ENCODE measurements at regions not wholly inside any gene's neighbourhood (a gene's known extent, or its start where the extent isn't known, plus 50 kb on each side); places are given as distances from the start of the nearest gene placed in this dataset.

DNA sequence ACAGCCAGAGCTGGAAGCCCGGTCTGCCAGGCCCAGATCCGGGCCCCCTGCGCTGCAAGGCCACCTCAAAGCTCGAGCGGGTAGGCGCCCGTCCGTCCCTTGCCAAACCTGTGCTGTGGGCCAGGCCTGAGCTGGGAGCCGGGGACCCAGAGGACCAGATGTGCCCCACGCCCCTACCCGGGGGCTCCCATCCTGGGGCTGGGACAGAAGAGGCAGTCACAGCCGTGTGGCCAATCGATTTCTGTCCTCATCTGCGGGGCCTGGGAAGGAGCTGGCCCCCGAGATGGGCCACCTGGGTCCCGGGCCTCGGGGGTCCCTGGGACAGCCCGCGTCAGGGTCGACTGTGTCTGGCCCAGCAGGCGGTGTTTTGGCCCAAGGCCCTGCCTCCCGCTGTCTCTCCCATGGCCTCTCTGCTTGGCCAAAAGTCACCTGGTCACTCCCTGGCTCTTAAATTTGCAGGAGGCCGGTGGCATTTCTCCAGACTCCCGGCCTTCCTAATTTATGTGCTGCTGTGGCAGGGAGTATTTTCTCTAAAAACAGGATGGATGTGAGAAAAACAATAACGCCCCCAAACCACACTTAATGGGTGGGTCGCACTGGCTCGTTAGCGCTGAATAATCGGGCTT, 63.8 kb downstream of the UNCX start:
- H3K4me3 ChIP-seq (ENCODE audit: low read length), result no peak overlapping the region
- TF ChIP-seq, protein P1, sequence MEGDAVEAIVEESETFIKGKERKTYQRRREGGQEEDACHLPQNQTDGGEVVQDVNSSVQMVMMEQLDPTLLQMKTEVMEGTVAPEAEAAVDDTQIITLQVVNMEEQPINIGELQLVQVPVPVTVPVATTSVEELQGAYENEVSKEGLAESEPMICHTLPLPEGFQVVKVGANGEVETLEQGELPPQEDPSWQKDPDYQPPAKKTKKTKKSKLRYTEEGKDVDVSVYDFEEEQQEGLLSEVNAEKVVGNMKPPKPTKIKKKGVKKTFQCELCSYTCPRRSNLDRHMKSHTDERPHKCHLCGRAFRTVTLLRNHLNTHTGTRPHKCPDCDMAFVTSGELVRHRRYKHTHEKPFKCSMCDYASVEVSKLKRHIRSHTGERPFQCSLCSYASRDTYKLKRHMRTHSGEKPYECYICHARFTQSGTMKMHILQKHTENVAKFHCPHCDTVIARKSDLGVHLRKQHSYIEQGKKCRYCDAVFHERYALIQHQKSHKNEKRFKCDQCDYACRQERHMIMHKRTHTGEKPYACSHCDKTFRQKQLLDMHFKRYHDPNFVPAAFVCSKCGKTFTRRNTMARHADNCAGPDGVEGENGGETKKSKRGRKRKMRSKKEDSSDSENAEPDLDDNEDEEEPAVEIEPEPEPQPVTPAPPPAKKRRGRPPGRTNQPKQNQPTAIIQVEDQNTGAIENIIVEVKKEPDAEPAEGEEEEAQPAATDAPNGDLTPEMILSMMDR (conservative IDR thresholded peaks at IDR 0.05; ENCODE audit: low read depth, low read length), result no peak
- no peak for DNase-seq (ENCODE audit: low read depth)

DNA sequence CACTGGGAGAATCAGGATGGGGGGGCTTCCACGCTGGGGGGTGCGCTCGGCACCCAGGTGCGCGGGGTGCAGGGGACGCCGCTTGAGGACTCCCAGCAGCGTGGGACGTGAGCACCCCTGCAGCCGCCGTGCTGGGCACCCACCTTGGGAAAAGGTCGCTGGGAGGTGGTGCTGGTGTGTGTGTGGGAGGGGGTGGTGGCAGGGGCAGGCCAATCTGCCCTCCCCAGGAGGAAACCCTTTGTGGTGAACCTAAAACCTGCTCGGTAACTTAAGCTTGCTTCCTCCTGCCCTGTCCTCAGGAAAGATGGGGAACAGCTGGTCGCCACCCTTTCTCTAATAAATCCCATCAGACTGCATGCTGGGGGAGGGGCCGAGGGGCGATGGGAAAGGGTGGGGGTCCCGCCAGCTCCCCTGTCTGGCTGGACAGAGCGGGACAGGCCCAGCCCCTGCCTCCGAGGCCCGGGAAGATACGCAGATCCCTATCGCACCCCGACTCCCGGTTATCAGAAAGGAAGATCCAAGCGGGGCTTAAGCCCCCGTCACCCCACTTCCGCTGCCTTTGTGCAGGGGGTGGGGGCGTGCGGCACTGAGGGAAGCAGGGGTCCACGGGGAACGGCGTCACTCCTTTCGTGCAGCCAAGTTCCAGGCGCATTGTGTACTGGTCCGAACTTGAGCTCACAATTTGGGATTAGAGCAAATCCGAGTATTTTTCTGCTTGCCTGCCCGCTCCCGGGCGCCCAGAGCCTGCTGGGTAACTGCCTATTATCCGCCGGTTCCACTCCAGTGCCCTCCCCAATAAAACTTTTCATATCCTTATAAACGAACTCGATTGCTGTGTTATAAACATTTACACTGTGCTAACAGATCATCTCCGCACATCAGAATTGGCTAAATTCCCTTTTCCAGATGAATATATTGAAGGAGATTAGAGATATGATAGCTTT, 64.6 kb downstream of the UNCX start:
- TF ChIP-seq, protein P1 (conservative IDR thresholded peaks at IDR 0.05; ENCODE audit: low read depth, low read length), result no peak
- no peak overlapping the region for H3K4me3 ChIP-seq (ENCODE audit: low read length)
- DNase-seq (ENCODE audit: low read depth), result no peak

DNA sequence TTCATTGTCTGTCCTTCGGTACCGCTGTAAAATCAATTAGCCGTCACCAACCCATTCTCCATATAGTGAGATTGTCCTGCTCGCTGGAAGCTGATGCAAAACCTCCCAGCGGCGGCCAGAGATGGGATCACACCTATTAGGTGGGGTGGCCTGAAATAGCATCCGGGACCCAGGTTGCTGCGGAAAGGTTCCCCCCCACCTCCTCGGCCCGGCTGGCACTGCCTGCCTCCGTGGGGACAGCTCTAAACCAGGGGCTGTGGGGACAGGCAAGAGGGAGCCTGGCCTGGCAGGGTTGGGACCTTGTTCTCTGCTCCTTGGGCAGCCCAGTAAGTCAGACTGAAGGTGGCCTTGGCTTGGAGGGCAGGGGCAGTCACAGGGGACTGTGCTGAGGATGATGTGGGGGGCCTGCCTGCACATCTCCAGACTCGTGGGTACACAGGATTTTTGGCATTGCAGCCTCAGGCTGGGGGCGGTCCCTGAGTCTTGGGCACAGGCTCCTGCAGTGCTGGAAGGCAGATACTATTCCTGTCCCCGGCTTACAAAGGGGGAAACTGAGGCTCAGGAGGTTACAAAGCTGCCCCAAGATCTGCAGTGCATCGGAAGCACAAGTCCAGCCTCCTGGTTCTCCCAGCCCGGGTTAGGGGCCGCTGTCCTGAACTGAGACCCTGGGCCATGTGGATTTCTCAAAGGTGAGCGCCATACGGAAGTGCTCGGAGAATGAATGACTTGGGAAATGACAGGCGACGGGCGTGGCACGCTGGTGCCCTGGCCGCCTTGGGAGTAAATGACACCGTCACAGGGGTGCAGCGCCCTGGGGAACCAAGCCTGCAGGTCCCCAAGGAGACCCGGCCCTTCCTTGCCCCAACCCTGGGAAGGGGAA, 65.6 kb downstream of the UNCX start:
- H3K4me3 ChIP-seq (ENCODE audit: low read length), result no peak overlapping the region
- TF ChIP-seq, protein P1 (conservative IDR thresholded peaks at IDR 0.05; ENCODE audit: low read depth, low read length), result no peak
- DNase-seq (ENCODE audit: low read depth), result no peak

DNA sequence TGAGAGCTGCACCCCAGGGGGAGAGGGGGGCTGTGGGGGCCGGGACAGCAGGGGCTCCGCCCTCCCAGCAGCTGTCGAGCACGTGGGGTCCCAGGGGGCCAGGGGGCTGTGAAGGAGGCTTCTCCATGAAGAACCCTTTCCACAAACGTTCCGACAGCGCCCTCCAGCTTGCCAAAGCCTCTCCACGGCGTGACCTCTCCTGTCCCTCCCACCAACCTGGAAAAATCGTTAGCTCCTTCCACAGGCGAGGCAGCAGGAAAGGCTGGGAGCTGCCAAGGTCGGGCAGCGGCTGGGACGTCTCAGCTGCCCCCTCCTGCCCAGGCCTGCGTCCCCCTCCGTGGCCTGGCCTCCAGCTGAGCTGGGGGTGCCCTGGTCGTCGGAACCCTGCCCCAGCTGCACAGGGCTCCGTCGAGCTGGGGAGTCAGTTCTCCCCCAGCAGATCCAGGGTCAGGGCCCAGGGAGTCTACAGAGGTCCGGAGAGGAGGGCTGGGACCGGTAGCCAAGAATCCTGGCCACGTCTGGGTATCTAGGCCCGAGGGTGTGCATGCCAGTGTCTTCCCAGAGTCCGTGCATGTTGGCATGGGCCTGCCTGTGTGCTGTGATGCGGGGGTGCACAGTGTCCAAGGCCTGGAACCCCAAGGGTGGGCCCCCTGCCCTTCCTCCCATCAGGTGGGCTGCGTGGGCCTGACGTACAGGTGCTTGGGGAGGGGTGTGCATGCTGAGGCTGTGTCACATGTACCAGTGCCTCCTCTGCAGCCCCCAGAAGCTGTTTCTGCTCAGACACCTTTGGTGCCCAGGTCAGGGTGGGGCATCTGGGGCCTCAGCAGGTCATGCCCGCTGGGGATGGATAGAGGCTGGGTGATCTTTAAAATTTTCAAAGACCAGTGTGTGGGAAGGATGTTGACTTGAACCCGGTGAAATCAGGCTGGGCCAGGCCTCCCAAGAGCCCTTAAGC, 66.5 kb downstream of the UNCX start:
- H3K4me3 ChIP-seq (ENCODE audit: low read length), result no peak overlapping the region

DNA sequence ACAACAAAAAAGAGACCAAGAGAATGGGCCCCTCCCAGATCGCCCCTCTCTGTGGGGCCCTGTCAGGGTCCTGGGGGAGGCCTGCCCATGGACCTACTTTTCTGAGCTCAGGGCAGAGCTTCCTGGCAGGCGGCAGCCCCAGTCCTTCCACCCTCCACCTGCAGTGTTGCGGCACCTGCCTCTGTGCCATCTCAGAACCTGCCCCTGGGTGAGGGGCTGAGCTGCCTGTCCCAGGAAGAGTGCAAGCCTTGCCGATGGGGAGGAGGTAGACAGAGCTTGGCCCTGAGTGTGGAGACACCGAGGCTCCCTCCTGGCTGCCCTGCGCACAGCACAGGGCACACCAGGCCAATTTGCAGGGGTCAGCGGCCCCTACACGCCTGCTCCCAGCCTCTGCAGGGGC, 67.5 kb downstream of the UNCX start:
- no peak overlapping the region for H3K4me3 ChIP-seq (ENCODE audit: low read length)
- TF ChIP-seq, protein P1 (conservative IDR thresholded peaks at IDR 0.05; ENCODE audit: low read depth, low read length), result no peak
- DNase-seq (ENCODE audit: low read depth), result no peak

More for the DNA sequence above, 66.5 kb downstream of the UNCX start:
- TF ChIP-seq, protein P1 (conservative IDR thresholded peaks at IDR 0.05; ENCODE audit: low read depth, low read length), result no peak
- no peak for DNase-seq (ENCODE audit: low read depth)

DNA sequence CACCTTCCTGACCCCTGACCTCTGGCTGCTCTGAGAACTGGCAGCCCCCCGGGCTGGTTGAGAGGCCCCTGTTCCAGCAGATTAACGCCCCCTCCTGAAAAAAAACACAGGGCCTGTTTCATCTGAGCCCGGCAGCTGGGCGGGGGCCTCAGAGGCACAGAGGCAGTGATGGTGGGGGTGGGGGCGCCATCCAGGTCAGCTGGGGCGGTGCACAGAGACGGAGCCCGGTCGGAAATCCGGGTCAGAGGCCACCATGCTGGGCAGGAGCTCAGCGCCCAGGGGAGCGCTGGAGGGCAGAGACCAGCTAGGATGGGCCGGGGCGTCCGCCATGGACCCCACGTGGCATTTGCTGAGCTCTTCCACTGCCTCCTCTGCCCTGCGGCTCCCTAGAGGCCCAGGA, 68.0 kb downstream of the UNCX start:
- no peak overlapping the region for H3K4me3 ChIP-seq (ENCODE audit: low read length)
- TF ChIP-seq, protein P1 (conservative IDR thresholded peaks at IDR 0.05; ENCODE audit: low read depth, low read length), result no peak
- no peak for DNase-seq (ENCODE audit: low read depth)
